ENCODE measurements at regions not wholly inside any gene's neighbourhood (a gene's known extent, or its start where the extent isn't known, plus 50 kb on each side); places are given as distances from the start of the nearest gene placed in this dataset.

- DNase-seq (ENCODE audit: low read depth) = no peak
Observed at GRCh38 chr20:55597526-55597925, 407.8 kb downstream of the CBLN4 start.

DNA sequence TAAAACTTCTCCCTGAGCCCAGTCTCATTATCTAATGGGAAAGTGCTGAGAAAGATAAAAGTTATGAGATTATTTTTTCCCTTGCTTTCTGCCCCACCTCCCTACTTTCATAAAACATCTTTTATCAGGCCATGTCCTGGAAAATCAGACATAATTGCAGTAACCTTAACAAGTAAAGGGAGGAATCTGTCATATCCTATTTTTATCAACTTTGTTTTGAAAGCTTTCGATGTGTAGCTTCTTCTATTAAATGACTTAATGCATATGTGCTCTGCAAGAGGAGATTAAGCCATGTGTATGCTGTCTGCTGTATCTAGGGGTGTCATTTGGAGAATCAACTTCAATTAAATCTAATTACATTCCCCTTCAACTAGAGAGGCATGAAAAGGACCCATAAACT lies 408.9 kb downstream of the CBLN4 start:
- DNase-seq (ENCODE audit: low read depth) = no peak

DNA sequence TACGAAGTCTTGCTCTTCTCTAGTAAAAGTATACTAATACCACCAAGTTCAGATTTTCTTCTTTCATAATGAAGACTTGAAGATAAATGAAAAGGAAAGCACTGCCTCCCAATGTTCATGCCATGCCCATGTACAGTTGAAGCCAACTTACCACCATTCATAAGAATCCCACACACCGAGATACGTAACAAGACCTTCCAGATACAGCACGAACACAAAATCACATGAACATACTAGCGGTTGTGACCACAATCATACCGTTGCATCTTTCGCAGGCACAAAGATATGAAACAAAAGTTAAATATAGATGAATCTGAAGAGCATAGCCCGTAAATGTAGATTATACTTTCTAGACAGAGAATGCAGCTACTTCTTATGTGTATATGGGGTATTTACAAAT lies 412.5 kb downstream of the CBLN4 start:
- no peak for DNase-seq (ENCODE audit: low read depth)

DNA sequence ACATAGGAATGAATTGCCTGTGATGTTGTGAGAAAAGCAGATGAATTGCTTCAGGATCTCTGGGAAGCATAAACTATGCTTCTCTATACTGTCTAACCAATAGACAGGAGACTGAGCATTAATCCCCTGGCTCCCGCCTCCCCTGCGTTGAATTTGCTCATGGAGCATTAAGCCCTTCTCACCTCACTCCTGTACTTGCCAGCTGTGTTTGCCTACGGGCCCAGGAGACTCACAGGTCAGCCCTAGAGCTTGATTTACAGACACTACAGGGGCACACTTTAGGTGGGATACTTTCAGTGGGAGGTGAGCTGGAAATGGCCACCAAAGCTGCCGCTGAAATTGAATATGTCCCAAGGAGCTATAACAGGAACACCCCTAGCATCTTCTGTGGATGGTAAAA lies 418.7 kb downstream of the CBLN4 start:
- no peak for DNase-seq (ENCODE audit: low read depth)

- no peak for DNase-seq (ENCODE audit: low read depth)
Observed at GRCh38 chr20:55584964-55585363, 420.4 kb downstream of the CBLN4 start.

DNA sequence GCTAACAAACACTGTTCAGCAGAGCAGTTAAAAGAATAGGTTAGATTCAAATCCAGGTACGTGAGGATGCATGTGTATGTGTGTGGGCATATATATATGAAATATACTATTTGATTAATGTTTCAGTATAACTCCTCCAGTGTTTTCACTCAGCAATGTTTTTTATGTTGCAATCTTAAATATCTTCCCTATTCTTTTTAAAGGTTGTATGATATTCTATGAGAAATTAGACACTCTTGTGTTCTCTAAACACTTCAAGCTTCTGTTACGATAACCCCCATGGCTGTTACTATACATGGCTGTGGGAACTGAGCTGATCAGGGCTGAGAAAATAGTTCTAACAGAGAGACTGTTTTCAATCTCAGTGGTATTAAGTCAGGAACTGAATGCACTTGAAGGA lies 421.0 kb downstream of the CBLN4 start:
- no peak for DNase-seq (ENCODE audit: low read depth)

DNA sequence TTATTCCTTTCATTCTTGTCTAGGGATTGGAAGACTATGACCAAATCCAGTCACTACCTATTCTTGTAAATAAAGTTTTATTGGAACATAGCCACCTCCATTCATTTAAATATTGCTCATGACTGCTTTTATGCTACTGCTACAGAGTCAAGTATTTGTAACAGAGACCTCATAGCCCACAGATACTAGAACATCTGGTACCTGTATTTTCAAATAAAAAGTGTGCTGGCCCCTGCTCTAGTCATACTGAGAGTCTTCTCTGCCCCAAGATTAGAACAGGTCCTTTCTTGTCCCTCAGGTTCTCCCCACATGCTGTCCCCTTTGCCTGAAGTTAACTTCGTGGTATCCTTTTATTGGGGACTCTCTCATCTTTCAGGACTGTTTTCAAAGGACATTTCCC lies 422.3 kb downstream of the CBLN4 start:
- no peak for DNase-seq (ENCODE audit: low read depth)

- no peak for DNase-seq (ENCODE audit: low read depth)
Observed at GRCh38 chr20:55582498-55582897, 422.8 kb downstream of the CBLN4 start.

- no peak for DNase-seq (ENCODE audit: low read depth)
Observed at GRCh38 chr20:55581519-55581918, 423.8 kb downstream of the CBLN4 start.

GRCh38 chr20:55580475-55580874 lies 424.8 kb downstream of the CBLN4 start:
- DNase-seq (ENCODE audit: low read depth) = no peak

DNA sequence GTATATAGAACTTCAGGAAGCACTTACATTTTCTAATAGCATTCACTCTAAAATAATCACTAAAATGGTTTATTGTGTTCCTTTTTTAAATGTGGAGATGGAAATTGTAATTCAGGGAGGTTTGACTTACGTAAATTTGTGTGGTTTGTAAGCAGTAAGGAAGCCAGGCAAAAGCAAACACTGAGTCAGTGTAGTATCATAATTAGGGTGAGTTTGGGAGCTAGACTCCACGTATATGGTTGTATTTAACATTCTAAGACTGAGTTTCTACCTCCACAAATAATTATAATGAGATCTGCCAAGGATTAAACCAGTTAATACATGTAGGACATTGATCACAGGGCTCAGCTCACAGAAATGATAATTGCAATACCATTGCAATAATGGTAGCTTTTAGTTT lies 425.5 kb downstream of the CBLN4 start:
- no peak for DNase-seq (ENCODE audit: low read depth)

DNA sequence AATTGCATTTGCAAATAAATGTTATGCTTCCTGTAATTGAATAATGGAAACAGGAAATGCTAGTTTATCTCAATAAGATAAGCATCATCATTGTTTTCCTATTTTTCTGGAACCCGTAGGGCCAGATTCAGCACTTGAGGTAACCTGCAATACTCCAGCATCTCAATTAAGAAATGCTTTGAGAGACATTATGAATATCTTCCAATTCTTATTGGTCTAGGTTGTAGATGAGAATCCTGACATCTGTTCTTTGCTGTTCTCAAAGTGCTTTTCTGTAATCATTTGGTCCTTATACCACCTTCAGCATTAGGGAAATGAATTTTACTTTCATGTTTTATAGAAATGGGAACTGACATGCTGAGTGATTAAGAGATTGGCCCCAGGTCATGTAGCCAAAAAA lies 428.3 kb downstream of the CBLN4 start:
- no peak for DNase-seq (ENCODE audit: low read depth)

DNA sequence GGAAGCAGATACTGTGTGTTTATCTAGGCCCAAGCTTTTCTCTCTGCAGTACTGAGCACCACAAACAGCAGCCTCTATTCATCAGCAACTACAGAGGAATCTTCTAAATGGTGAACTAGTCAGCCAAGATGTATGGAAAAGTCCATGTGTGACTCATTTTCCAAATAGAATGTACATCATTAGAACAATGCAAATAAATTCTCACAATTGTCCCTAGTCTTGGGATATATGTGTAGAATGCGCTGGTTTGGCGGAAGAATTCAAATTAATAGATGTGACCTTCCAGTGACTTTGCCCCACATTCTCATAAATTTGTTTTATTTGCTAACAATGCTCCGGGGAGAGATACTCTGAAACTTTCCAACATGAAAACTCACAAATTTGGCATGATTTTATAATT lies 436.2 kb downstream of the CBLN4 start:
- DNase-seq (ENCODE audit: low read depth) = no peak

- DNase-seq (ENCODE audit: low read depth) = no peak
Observed at GRCh38 chr20:55567826-55568225, 437.5 kb downstream of the CBLN4 start.

DNA sequence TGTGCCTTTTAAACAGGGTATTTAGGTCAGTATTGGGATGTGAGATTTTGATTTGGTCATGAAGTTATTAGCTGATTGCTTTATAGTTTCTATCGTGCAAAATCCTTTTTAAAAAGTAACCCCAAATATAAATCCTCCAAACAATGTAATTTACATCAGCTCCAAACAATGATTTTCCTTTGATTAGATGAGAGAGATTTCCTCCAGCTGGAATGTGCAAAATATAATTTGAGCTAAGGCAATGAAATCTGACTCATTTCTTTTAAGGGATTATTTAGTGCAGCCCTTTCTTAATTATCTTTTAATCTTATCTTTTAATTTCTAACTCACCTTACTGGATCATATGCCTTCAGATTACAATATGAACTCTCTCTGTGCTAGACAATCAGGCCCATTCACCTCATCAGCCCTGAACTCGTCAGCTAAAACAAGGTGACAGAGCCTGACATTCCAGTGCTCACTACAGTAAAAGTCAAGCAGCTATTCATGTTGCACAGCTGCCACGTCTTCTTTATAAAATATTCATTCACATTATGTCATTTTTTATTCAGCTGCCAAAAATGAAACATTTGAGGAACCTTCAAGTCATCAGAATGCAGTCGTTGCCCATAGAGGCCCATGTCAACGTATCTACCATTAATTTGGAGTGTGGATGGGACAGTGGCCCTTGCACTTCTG lies 440.1 kb downstream of the CBLN4 start:
- no peak for DNase-seq (ENCODE audit: low read depth)

GRCh38 chr20:55561259-55561658 lies 444.1 kb downstream of the CBLN4 start:
- no peak for DNase-seq (ENCODE audit: low read depth)

DNA sequence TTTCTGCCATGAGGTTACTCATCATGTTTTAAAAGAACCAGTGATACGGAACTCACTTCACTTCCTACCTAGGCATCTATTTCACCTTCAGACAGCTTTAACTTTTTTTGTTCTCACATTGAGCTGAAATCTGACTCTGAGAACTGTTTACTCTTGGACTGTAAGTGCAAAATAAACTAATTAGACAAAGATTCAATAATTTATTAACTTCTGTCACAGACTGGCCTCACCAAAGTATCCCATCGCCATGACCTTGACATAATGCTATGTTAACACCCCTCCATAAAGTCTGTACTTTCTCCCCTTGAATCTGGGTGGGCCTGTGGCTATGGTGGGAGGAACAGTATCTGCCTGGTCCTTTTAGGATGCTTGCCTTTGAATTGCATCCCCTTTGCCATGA lies 448.1 kb downstream of the CBLN4 start:
- DNase-seq (ENCODE audit: low read depth) = no peak

DNA sequence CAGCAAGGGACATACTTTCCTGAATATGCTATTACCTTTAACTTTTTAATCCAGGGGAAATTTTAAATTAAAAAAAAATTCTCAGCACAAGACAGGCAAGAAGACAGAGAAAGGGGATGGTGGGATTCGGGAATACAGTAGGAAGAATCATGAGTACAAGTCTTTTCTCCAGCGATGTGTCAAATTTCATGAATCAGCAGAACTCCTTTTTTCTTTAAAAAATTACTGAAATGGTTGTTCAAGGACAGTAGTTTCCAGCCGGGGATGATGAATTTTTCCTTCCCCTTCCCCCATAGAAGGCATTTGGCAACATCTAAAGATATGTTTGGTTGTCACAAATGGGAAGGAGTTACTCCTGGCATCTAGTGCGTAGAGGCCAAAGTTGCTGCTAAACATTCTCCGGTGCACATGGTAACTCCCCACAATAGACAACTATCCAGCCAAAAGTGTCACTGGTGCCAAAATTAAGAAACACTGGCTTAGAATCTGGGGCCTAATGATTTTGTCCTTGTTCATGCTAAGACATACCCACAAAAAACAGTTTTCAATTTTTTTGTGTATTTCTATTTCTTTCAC lies 450.2 kb downstream of the CBLN4 start:
- DNase-seq (ENCODE audit: low read depth) = no peak

GRCh38 chr20:55544638-55545037 lies 460.7 kb downstream of the CBLN4 start:
- no peak for DNase-seq (ENCODE audit: low read depth)

GRCh38 chr20:55540486-55540885 lies 464.8 kb downstream of the CBLN4 start:
- DNase-seq (ENCODE audit: low read depth) = no peak

GRCh38 chr20:55540013-55540412 lies 465.3 kb downstream of the CBLN4 start:
- no peak for DNase-seq (ENCODE audit: low read depth)

DNA sequence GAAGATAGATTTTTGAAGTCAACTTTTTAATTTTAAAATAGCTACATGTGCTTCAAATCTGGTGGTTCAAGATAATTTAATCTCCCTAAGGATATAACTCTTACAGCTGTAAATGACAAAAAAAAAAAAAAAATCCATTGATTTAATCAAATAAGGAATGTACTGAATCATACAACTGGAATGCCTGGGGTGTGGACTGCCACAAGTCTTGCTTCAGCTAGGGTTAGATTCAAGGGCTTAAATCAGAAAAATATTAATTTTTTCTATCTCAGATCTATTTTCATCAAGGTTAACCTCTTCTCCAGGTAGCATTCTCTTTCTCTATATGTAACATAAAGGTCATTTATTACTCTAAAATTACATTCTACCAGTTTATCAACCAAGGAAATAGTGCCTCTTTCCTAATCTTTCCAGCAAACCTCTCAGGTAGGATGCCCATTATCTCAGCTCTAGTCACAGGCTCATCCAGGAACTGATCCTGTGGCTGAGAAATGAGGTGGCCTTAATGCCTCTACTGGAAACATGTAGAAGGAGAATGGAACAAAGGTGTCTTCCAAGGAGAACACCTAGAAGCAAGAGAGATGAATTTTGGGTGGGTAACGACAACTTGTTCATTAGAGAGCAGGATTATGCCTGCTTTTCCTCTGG lies 466.9 kb downstream of the CBLN4 start:
- DNase-seq (ENCODE audit: low read depth) = no peak

- no peak for DNase-seq (ENCODE audit: low read depth)
Observed at GRCh38 chr20:55535366-55535765, 470.0 kb downstream of the CBLN4 start.

Data from LHCN-M2 (cell line).